Stimulated activated CD4-positive, alpha-beta T cell treated with anti-CD3 and anti-CD28 coated beads, Interleukin-15, amount 100 ng/mL, for 1 hour (primary cell): ENCODE measurements at regions not wholly inside any gene's neighbourhood (a gene's known extent, or its start where the extent isn't known, plus 50 kb on each side); places are given as distances from the start of the nearest gene placed in this dataset.

Experiments
- DNase-seq, 2 donors: peaks; one replicate each; pipeline ENCODE4 v3.0.0-alpha.2; 2020; ENCODE audit warnings: low read depth in 1 of 2, low spot score in 1 of 2

GRCh38 chr11:76721755-76722677, 51.5 kb upstream of the LRRC32 start:
- peak; percentile 43 to 69 for DNase-seq

- DNase-seq = no peak
These were observed 52.6 kb upstream of the LRRC32 start for GRCh38 chr11:76723142-76723541.

GRCh38 chr11:76723548-76723947, 53.0 kb upstream of the LRRC32 start:
- DNase-seq = no peak

DNA sequence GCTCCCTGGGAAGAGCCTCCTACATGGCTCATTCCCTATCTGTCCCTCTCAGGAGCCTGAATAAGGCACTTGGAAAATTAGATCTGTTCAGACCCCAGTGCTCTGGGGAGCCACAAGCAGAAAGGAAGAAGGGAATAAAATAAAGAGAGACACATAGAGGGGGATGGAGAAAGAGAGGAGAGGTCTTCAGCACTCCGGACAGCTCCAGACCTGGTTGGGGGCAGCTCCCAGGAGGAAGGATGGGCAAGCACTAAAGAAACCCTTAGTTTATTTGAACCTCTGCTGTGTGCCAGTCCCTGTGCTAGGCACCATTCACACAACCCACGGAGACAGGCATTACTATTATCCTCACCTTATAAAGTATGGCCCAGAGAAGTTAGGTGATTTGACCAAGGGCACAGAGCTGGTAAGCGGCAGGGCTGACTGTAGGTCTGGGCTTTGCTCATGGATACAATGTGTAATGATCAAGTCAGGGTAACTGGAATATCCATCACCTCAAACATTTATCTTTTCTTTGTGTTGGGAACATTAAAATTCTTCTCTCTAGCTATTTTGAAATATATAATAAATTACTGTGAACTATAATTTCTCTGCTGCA, 53.7 kb upstream of the LRRC32 start:
- no peak for DNase-seq

- no peak for DNase-seq
These were observed 54.9 kb upstream of the TSKU start for GRCh38 chr11:76728227-76728626.

GRCh38 chr11:76728778-76729177, 54.4 kb upstream of the TSKU start:
- no peak for DNase-seq

- DNase-seq = no peak
These were observed 53.9 kb upstream of the TSKU start for GRCh38 chr11:76729214-76729613.

DNA sequence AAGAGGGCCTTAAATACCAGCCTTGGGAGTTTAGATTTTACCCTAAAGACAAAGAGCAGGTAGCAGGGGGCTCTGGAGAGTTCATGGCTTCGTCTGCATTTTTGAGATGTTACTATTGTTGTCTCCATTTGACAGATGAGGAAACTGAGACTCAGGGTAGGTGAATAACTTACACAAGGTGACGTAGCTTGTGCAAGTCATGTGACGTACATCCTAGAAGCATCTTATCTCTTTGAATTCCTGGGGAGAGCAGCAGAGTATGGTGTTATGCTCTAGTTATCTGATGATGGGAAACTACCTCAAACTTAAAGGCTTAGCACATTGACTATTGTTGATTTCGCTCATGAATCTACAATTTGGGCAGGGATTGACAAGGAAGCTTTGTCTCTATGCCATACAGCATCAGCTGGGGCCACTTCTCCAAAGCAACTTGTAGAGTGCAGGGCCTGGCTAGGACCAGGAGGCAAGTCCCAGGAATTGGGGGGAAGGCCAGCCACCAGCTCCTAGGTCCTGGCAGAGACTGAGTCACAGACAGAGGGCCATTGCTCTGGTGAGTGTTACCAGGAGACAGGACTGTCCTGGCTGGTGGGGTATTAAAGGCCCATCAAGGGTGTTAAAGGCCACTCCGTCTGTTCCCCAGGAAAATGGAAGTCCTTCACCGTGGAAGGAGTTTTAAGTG, 52.1 kb upstream of the TSKU start:
- no peak for DNase-seq

DNA sequence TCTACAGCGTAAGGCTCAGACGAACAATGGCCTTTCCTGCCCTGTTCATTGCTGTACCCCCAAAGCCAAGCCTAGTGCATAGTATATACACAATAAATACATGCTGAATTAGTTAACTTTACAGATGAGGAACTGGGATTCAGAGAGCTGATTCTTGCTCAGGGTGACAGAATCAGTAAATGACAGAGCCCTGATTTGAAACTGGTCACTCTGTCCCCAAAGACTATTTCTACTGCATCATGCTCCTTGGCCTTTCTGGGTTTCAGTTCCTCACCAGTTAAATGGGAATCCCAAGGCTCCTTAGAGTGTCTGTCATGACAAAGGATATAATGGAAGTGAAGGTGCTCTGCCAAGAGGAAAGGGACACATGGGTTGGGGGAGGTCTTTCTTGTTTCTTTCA, 50.5 kb upstream of the TSKU start:
- no peak for DNase-seq
